Hindlimb muscle (tissue), 1 donor: ENCODE measurements at regions not wholly inside any gene's neighbourhood (a gene's known extent, or its start where the extent isn't known, plus 50 kb on each side); places are given as distances from the start of the nearest gene placed in this dataset.

Experiments
- DNase-seq: peaks from one replicate; pipeline ENCODE4 v3.0.0-alpha.2; 2013

DNA sequence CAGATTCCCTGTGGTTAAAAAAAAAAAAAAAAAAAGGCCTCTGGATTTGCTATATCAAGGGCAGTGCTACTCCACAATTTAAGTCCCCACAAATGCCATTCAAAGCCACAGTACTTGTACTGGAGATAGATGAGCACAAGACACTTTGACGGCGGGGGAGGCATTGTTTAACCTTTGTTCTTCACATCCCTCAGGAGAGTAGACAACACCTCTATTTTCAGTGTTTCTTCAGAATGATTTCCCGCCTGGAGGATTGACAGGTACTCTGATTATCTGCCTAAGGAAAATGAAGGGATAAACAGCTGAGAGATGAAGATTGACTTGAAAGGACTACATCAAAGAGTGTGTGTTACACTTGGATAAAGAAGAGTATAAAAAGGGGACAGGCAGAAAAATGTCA is 58.7 kb downstream of the OTOL1 start:
- no peak for DNase-seq

DNA sequence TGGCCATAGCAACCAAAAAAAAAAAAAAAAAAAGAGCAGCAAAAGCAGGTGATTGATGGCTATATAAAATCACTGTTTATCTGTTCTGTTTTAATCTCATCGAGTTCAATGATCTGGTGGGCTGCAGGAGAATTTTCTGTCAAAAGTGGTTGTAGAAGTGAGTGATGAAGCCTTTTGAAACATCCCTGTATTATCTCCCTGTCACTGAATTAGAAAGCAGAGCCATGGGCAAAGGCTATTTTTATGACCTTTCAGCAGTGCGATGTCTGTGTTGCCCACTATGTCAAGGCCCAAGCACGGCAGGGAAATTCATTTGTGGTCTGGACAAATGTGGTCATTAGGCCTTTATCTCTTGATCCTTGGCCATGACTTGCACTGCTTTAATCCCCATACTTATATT is 59.9 kb downstream of the OTOL1 start:
- no peak for DNase-seq

DNA sequence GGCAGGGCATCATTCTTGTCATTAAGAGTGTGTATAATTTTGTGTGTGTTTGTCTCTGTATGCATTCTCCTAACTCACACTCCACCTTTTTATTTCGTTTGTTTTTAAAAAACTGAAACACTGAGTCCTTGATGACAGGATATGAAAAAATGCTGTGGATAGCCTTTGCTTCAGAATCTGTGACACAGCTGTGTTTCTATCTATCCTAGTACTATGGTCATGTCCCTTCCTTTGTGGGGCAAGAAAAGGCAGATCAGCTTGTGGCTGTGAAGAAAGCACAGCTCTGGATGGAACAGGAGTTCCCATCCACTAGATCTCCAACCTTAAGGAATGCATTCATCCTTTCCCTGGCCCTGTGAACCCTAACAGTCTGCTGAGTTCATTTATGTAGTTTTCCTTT is 60.3 kb downstream of the OTOL1 start:
- no peak for DNase-seq

DNA sequence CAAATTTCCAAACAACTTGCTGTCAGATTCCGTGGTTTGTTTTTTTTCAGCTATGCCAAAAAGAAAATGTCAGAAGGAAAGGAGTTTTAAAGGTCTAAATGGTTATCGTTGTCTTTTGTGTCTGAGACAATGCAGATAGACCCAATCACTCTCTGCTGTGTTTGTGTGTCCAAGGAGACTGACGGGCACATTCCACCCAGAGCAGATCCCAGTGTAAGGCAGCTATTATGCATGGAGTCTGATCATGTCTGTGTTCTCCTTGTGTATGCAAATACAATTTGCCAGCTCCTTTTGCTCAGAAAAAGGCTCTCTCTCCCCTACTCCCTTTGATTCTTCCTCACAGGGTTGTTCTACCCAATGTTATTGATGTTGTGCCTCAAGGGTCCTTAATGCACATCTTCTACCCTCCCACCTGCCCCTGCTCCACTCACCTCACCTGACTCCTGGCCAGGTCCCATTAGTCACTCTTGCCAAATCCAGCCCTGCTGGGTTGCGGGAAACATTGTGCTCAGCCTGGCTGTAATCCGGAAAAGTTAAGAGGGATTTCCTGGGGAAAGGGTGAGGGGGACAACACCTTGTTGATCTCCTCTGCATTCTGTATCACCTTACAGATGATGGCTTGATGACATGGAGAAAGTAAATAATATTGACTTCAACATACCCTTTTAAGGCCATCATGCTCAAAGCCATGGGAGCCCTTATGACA is 61.0 kb downstream of the OTOL1 start:
- DNase-seq: no peak

DNA sequence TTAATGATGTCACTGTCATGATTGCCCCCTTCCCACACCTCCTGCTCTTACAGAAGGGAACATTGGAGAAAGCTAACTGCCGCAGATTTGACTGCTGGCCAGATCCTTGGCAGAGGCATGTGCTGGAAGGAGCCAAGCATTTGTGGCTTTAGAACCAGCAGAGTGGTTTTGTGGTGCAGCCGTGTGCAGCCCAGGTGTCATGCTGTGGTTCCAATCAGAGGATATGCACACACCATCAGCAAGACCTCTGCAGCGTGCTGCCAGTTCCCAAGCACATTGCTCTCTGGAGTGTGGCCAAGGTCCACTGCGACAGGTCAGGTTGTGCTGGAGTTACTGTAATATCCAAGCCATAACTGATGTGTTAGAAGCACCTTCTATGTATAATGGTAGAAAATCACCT is 61.6 kb downstream of the OTOL1 start:
- DNase-seq: no peak

DNA sequence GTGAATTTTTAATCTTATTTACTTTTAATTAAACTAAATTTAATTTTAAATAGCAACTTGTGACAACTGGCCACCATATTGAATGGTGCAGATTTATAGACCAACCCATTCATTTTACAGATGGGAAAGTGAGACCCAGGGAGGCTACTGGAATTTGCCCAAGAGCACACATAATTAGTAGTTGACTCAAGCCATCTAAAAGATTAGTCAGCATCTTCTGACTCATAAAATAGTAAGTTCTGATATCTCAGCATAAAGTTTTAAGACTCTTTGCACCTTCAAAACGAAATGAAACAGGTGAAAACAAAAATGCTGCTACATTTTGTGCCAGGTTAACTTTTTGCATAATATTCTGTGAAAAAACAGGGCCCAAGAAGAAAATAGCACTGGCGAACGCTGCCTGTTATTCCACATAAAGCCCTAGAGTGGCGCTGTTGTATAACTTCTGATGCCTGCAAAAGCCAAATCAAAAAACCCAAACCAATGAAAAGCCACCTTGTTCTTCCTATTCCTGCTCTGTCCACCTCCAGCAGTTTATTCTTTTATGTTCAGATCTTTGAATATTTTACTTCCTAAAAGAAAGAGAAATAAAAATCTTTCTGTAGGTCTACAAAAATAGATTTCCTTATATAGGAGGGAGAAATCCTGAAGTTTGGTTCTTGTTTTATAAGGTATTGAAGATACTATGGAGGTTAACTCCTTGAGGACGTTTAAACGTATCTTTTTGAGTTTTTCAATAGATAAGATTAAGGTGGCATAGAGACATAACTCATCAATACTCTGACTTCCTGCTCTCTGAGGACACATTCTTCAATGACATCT is 62.8 kb downstream of the OTOL1 start:
- DNase-seq: no peak

DNA sequence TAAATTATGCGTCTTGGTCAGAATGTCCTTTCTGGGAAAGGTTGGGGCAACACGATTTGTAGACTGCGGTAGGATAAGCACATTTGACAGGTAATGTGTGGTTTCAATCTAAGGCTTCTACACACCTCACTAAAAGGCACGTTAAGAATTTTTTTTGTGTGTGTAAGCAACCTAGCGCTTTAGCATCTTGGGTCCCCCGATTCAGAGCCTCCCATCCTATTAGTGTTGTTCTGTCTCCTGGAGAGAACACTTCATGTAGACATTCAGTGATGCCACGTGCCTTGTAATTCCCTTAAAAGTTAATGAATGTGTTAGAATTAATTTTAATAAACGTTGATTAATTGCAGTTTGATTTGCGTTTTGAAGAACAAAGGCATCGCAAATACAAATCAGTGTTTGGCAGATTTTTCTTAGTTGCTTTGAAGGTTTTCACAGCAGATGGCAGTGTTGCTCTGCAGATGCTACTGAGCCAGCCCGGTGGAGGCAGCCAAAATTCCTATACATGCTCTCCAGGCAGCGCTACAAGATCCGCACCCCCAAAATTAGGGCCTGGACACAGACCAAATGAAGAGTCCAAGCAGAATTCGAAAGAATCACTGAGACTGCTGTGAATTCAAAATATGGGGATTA is 63.5 kb downstream of the OTOL1 start:
- DNase-seq: peak; percentile 66

DNA sequence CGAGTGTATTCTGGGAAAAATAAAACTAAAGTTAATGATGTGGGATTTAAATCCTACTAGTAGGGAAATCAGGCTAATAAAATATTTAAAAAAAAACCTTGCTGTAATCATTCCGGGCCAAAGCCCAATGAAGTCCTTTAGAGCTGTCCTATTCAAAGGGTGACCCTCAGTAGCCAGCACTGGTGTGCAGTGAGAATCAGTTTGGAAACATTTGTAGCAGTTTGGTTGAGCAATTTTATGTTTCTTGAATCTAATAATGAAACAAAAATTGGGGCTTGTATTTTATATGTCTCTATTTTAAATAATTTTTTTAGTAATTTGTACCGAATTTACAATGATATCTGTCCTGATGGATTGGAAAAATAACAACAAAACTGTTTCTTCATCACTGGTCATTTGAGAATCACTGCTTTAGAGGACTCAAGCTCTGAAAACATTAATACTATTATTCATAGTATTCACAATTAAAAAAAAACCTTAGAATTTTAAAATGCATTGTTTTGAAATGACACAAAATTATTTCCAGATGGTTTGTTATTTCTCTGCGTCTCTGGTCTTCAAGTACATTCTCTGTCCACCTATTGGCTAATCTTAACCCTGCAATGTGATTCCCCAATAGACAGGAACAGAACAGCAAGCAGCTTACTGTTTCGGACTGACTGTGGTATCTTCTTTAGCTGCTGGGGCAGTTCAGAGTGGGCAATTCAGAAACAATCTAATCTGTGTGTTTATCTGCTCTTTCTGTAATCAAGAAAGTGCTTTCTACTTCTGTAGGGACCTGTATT is 71.2 kb downstream of the OTOL1 start:
- DNase-seq: no peak

DNA sequence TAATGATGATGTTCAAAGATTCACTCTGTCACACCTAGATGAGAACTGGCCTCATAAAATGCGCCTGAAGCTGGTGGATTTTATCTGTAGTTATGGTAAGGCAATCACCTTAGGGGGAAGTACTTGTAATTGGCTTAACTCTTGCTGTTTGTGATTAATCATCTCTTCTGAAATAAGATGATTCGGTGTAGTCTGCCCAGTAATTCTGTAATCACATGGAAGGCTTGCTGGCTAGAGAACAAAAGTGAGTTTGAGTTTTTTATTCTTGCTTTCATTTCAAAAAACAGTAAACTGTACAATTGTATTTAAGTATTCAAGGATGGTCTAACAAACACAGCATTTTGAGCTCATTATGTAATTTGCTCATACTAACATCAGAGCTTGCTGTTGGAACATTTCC is 72.1 kb downstream of the OTOL1 start:
- no peak for DNase-seq

DNA sequence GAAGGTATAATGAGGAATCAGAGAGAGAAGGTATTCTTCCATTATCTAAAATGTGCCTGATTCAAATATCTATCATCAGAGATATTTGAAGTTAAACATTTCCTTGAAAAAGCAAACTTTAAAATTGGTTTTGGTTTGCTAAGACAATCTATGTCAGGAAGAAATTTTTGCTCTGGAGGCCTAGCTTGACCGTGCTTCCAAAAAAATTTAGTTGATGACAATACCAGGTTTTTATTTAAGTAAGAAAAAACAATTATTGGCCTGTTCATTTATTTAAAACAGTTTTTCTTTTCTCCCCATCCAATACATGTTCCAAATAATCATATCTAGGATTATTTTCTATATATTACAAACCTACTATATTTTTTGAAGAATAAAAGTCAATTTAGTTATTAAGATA is 75.3 kb downstream of the OTOL1 start:
- DNase-seq: no peak

DNA sequence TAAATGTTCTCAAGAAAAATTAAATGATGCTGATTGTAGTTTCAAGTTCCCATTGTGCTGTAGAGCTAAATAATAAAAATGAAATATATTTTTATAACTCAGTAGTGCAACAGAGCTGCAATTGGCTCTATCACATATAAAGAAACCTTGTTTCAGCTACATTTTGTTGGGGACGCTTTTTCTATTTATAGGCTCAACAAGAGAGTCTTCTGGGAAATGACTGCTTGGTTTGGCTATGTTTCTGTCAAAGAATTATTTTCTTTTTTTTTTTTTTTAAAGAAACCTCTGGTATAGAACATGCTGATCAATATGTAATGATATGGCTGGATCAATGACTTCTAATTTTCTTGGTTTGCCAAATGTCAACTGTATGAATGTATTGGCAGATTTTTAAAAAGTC is 76.5 kb downstream of the OTOL1 start:
- no peak for DNase-seq

DNA sequence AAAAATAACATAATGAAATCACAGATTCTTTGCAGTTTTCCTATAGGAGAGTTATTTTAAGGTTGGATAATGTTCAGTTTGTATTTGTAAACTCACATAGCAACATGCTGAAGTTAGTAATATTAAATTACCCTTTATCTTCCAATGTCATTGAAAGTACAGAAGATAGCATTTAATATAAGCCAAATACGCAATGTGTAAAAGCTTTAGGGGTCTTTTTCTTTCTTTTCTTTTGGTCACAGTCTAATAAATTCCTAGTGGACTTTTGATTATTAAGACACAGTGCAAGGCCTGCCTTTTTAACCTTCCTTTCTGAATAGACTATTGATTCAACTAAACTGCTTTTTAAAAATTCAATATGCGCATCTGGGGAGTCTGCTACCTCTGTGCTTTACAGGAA is 79.3 kb downstream of the OTOL1 start:
- DNase-seq: no peak

DNA sequence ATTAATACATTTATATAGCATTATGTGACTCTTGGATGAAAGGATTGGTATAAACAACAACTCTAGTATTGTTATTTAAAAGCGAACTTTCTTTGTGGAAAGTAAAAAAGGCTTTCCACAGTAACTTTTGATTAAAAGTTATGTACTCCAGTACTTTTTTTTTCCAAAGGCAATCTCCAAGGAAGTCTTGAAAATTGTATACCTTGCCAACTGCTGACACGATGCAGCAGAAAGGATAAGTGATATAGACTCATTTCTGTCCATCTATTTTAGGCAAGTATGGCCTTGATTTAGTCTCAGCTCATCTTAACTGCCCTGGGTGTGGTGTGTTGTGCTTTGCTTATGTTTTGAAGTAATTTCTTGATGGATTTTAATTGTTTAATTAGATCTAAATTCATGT is 79.7 kb downstream of the OTOL1 start:
- no peak for DNase-seq

DNA sequence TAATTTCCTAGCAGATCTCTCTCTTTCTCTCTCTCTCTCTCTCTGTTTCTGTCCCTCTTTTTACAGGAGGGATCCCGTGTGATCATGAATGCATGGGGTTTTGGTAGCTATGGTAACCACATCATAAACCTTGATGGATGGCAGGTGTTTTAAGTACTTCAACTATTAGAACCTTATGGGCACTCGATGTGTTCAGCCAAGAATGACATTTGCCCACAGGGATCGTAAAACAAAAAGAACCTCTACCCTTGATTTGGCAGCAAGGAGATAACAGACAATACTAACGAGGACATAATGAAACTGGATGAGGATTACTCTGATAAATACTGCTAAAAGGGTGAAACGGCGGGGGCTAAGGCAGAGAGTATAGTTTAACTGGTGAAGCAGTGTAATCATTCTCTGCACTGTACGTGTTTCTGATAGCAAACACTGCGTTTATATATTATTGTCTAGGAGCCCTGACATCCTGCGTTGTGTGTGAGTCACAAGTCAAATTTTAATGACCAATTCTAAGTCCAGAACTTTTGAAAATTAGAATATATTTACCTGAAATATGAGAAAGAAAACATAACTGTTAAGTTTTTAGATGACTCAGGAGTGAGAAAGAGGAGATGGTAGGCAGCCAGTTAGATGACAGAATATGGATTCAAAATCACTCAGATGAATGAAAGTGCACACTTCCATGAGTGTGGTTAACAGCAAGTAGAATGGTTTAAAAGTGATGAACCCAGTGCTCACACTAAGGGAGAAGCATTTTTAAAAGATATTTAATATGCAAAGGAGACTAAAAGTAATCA is 80.3 kb downstream of the OTOL1 start:
- no peak for DNase-seq

DNA sequence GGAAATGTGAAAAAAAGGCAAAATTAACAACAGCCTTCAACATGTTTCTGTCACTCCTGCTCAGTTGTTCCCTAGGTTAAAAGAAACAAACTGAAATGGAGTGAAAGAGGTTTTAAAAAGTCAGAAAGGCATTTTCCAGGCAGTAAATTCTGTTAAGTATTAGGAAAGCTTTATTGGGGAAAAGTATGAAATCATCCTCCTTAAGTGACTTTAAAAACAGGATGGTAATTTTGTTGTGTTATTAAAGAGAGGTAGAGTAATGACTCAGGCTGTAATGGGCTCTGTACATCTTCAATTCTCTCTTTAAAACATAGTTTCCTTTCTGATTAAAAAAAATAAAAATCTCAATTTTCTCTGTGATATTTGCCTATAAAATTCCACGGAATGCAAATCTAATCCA is 81.1 kb downstream of the OTOL1 start:
- no peak for DNase-seq

DNA sequence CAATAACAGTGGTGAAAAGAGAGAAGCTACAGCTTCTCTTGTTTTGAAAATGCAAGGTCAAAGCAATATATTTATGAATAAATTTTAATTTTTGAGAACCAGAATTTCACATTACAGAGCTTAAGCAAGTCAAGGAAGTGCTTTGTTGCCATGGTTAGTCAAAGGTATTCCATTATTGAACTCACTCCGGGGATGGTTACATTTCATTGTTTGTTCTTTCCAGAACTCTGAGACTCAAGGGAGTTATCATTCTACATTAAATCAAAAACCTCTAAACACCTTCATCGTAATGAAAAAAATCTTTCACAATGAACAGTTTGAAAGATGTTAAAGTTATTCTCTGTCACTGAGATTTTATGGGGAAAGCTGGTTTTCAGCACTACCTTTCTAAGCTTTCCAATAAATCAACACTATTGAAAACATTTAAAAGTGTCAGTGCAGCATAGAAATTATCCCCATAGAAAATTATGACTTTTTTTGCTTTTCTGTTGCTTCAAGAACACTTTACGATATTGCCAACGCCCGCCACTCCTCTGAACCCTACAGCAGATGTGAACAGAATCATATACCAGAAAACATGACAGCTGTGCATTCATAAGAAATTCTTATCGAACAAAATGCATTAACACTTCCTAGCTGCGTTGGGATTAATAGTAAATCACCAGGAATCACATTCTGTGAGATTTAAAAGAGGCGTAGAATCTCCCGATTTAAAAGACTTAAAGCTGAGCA is 83.0 kb downstream of the OTOL1 start:
- no peak for DNase-seq

DNA sequence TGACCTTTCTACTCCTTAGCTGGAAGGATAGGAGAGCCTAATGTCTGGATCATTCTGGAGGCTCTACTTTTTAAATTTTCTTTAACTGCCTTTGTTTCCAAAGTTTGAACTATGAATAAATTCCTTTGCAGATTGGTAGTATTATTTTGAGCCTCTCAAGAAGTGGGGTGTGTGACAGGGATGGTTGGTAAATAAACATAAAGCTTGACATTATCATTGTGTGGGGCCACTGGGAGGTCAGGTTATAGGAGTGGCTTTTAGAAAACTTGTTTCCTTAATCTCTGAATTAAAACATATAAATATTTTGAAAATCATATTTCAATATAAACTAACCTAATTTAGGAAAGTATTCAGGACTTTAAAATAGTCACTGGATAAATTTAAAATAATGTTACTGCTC is 89.3 kb downstream of the OTOL1 start:
- no peak for DNase-seq

DNA sequence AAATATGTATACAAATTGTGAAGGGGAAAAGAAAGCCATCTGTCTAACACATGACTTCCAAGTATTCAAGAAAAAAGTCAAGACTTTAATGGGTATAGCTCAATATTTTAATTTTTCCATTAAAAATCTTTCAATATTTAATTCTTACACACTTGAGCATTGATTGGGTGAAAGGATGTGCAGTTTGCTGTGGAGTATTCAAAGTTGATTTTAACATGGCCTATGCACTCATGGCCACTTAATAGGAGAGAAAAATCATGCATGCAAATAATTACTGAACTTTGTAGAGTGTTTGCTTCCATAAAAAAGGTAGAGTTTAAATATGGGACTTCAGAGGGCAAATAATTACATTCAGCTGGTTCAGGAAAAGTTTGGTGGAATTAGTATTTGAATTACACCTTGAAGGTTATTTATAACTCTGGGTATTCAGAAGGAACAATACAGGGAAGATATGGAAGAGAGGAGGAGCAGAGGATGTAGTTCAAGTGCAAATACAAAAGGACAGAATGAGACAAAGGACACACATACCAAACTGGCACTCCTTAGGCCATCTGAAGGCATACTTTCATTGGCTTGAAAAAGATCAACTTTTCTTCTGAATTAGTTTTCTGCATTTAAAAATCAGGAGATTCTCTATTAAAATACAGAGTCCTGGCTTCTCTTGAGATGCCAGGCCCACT is 90.1 kb downstream of the OTOL1 start:
- no peak for DNase-seq

DNA sequence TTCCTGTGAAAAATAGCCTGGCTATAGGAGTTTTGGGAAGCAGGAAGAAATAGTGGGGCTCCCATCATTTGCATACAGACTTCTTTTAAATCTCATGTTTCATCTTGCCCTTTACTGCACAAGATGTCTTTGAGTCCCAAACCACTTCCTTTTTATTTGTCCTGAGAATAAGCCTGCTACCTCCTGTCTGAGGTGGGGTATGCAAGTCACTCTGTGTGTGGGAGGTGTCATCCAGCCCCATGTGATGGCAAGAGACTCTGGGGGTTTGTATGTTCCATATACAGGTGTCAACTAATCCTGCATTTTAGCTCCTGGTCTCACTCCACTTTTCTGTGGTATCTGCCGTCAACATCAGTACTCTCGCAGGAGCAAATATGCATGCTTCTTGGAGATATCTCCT is 102.0 kb downstream of the OTOL1 start:
- DNase-seq: no peak

DNA sequence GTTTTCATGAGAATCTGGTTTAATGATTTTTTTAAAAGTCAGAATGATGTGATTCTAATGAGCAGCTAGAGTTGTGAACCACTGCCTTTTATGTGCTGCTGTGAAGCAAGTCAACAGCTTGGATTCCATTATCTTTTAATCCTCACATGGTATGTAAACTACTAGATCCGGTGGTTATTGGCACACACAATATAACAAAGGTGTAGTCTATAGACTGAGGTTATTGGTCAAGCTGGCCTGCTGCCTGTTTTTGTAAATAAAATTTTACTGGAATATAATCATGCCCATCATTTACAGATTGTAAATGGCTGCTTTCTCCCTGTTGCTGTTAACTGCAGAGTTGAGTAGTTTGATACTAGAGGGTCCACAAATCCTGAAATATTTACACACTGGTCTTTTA is 103.1 kb downstream of the OTOL1 start:
- DNase-seq: no peak

DNA sequence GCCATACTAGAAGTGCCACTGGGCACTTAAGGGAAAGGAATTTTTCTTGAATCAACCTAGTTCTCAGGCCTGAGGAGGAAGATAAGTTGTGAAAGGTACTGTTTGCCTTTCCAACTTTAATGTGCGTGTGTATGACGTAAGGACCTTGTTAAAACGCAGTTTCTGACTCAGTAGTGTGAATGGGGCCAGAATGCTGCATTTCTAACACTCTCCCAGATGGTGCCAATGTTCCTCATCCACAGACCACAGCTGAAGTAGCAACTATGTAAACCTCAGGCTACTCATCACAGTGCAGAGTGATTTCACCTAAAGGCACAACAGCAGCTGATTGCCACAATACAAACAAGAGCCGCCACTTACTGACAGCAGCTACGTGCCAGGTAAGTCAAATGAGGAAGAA is 103.6 kb downstream of the OTOL1 start:
- DNase-seq: no peak
